NB4 (cell line): ENCODE measurements at regions not wholly inside any gene's neighbourhood (a gene's known extent, or its start where the extent isn't known, plus 50 kb on each side); places are given as distances from the start of the nearest gene placed in this dataset.
A peak's percentile ranks its signal among the peaks of the same experiment; 100 is the strongest.

Source experiments
- DNase-seq: peaks from one replicate; pipeline ENCODE4 v3.0.0; 2010; ENCODE audit warnings: low read depth
- H3K4me3 ChIP-seq: one replicate; pipeline ENCODE4 v1.5.1; 2011; ENCODE audit warnings: mild to moderate bottlenecking, low read depth, low read length, moderate library complexity
- CTCF ChIP-seq: IDR thresholded peaks from one replicate; pipeline ENCODE4 v1.5.1; 2012; ENCODE audit warnings: low read depth, low read length
- MAX ChIP-seq: IDR thresholded peaks from 2 replicates; pipeline ENCODE4 v1.6.1; 2011; ENCODE audit warnings: low read depth, low read length
- MYC ChIP-seq: IDR thresholded peaks from 2 replicates; pipeline ENCODE4 v1.6.1; 2011; ENCODE audit warnings: low read depth, low read length
- POLR2A ChIP-seq: IDR thresholded peaks from 2 replicates; pipeline ENCODE4 v1.6.1; 2011; ENCODE audit warnings: mild to moderate bottlenecking; ENCODE audit not compliant: insufficient read length; ENCODE audit errors: extremely low read depth

GRCh38 chr2:538646-539045, 138.6 kb downstream of the TMEM18 start:
- TF ChIP-seq MYC (no peak), CTCF (no peak), MAX (no peak), POLR2A (no peak)
- no peak for DNase-seq
- H3K4me3 ChIP-seq: no peak overlapping the region

GRCh38 chr2:535222-535621, 142.0 kb downstream of the TMEM18 start:
- no peak for DNase-seq
- TF ChIP-seq CTCF (no peak), MAX (no peak), MYC (no peak), POLR2A (no peak)

GRCh38 chr2:529852-530251, 147.4 kb downstream of the TMEM18 start:
- H3K4me3 ChIP-seq: no peak overlapping the region
- no peak for DNase-seq
- TF ChIP-seq MYC: no peak

More at GRCh38 chr2:535222-535621, 142.0 kb downstream of the TMEM18 start:
- H3K4me3 ChIP-seq: no peak overlapping the region

- peak; percentile 95 for TF ChIP-seq MAX
- peak; percentile 33 for TF ChIP-seq CTCF
- TF ChIP-seq MYC: 0 out of 2 replicates have a peak, but pooled peaks have one; percentile 42
- no peak for TF ChIP-seq POLR2A
- DNase-seq: peak; percentile 64
- H3K4me3 ChIP-seq: no peak overlapping the region
Observed at GRCh38 chr2:529424-529823, 147.8 kb downstream of the TMEM18 start.

- H3K4me3 ChIP-seq: no peak overlapping the region
- DNase-seq: no peak
- TF ChIP-seq POLR2A: no peak
- TF ChIP-seq CTCF: no peak
- no peak for TF ChIP-seq MYC
- no peak for TF ChIP-seq MAX
Observed at GRCh38 chr2:527581-527980, 149.6 kb downstream of the TMEM18 start.

- no peak for DNase-seq
- H3K4me3 ChIP-seq: no peak overlapping the region
- TF ChIP-seq CTCF (no peak), POLR2A (no peak), MYC (no peak), MAX (no peak)
Observed at GRCh38 chr2:526918-527317, 150.3 kb downstream of the TMEM18 start.
